Esophagus squamous epithelium (tissue), 5 donors: ENCODE measurements at regions not wholly inside any gene's neighbourhood (a gene's known extent, or its start where the extent isn't known, plus 50 kb on each side); places are given as distances from the start of the nearest gene placed in this dataset.

Source experiments
- DNase-seq: peaks from one replicate; lab custom pipeline; 2025; lab: John Stamatoyannopoulos, UW
- H3K27ac ChIP-seq, 4 donors: fragments of 200-600 bp; sonication (generic); one replicate each; pipeline ENCODE4 v1.5.1; 2016 to 2019; ENCODE audit warnings: mild to moderate bottlenecking in 1 of 4
- H3K27me3 ChIP-seq, 4 donors: fragments of 200-600 bp; sonication (generic); 1 replicate in 3 of 4; 2 replicates in 1 of 4; pipeline versions ENCODE4 v1.5.1 to v1.6.0; 2017 to 2021; ENCODE audit warnings: antibody characterized with exemption in 1 of 4
- H3K36me3 ChIP-seq, 3 donors: fragments of 200-600 bp; sonication (generic); one replicate each; pipeline ENCODE4 v1.5.1; 2016 to 2019
- H3K4me1 ChIP-seq, 3 donors: fragments of 200-600 bp; sonication (generic); one replicate each; pipeline ENCODE4 v1.5.1; 2017 to 2019
- H3K4me3 ChIP-seq, 4 donors: fragments of 200-600 bp; sonication (generic); 1 replicate in 3 of 4; 2 replicates in 1 of 4; pipeline ENCODE4 v1.5.1; 2016 to 2019; ENCODE audit warnings: mild to moderate bottlenecking in 2 of 4, moderate library complexity in 1 of 4
- H3K9me3 ChIP-seq, 3 donors: fragments of 200-600 bp; sonication (generic); one replicate each; pipeline ENCODE4 v1.5.1; 2016 to 2019
- POLR2A ChIP-seq, 4 donors: fragments of 450-650 bp; IDR thresholded peaks; one replicate each; pipeline ENCODE4 v1.6.1; 2017; ENCODE audit warnings: antibody characterized with exemption in 4 of 4, mild to moderate bottlenecking in 4 of 4, moderate library complexity in 3 of 4
- WGBS, 2 donors: methylation state at CpG; one replicate each; pipeline ENCODE4 v1.1.5; 2018; 5-methylcytosine and 5-hydroxymethylcytosine counted together
- intact Hi-C: fragments of 100-400 bp; cut with DNase I; formaldehyde crosslinking; loops from one replicate; pipeline ENCODE4 v1.15.0; 2022
- TF ChIP-seq, protein P1 (sequence below), 6 experiments: fragments of 450-650 bp in 4 of 6; fragments of 200-600 bp in 2 of 6; sonication (generic) in 2 of 6; IDR thresholded peaks; one replicate each; pipeline ENCODE4 v1.5.1; 2016 to 2019; ENCODE audit warnings: antibody characterized with exemption in 6 of 6, mild to moderate bottlenecking in 4 of 6, moderate library complexity in 4 of 6
- donor health status: DM: yes; HTN: yes; CAD: no.

DNA sequence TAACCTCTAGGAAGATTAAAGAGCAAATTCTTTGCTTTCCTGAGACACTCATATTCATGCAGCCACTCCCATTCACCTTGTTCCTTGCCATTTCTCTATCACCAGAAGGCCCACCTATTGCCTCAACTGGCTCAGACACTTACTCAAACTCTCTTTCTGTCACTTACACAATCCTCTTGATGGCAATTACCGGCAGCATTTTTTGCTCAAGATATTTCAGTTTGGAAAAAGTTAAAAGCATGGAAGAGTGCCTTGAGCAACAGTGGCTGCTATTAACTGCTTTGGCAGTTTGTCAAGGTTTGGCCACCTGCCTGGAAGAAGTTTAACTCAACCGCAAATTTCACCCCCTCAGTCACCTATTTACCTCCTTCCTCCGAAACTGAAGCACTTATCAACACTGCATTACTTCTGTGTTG lies 1104.0 kb upstream of the PIK3C3 start:
- 16 to 38% methylated on average over 3 of the region's 3 CpGs for WGBS, 2 donors

DNA sequence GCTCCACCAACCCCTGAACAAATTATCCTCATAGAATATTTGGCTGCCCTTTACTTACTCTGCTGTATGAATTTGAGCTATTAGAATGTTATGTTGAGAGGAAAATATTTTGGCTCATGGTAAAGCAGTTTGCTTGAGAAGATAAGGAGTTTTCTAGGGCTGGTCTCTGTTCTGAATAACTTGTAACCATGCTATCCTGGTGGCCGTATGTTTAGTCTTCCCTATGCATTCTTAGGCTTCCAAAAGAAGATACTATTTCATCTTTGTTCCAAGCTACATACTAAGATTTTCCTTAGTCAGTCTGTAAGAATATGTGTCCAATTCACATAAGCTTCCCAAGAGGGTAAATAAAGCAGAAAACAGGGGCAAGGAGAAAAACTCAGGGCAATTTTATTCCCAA lies 1105.1 kb upstream of the PIK3C3 start:
- intact Hi-C loops = no loop called here
- no peak overlapping the region for H3K4me3 ChIP-seq
- no peaks in the 10 kb centered on the region for H3K27me3 ChIP-seq
- no peak overlapping the region for H3K27ac ChIP-seq
- 65 to 68% methylated on average over 1 of the region's 1 CpG for WGBS, 2 donors
- H3K9me3 ChIP-seq = no peaks in the 10 kb centered on the region
- no peak for DNase-seq
- no peak for TF ChIP-seq POLR2A (IDR thresholded peaks at IDR 0.05)
- TF ChIP-seq, protein P1, sequence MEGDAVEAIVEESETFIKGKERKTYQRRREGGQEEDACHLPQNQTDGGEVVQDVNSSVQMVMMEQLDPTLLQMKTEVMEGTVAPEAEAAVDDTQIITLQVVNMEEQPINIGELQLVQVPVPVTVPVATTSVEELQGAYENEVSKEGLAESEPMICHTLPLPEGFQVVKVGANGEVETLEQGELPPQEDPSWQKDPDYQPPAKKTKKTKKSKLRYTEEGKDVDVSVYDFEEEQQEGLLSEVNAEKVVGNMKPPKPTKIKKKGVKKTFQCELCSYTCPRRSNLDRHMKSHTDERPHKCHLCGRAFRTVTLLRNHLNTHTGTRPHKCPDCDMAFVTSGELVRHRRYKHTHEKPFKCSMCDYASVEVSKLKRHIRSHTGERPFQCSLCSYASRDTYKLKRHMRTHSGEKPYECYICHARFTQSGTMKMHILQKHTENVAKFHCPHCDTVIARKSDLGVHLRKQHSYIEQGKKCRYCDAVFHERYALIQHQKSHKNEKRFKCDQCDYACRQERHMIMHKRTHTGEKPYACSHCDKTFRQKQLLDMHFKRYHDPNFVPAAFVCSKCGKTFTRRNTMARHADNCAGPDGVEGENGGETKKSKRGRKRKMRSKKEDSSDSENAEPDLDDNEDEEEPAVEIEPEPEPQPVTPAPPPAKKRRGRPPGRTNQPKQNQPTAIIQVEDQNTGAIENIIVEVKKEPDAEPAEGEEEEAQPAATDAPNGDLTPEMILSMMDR (IDR thresholded peaks at IDR 0.05) = no peak
- no peaks in the 10 kb centered on the region for H3K4me1 ChIP-seq
- H3K36me3 ChIP-seq = no peaks in the 10 kb centered on the region

More for the DNA sequence above, 1104.0 kb upstream of the PIK3C3 start:
- no peak for TF ChIP-seq POLR2A (IDR thresholded peaks at IDR 0.05)
- TF ChIP-seq, protein P1 (IDR thresholded peaks at IDR 0.05) = no peak
- intact Hi-C loops = no loop called here
- H3K27ac ChIP-seq = no peak overlapping the region
- no peak overlapping the region for H3K4me3 ChIP-seq
- no peaks in the 10 kb centered on the region for H3K4me1 ChIP-seq
- H3K36me3 ChIP-seq = no peaks in the 10 kb centered on the region
- no peaks in the 10 kb centered on the region for H3K27me3 ChIP-seq
- DNase-seq = no peak
- H3K9me3 ChIP-seq = no peaks in the 10 kb centered on the region

DNA sequence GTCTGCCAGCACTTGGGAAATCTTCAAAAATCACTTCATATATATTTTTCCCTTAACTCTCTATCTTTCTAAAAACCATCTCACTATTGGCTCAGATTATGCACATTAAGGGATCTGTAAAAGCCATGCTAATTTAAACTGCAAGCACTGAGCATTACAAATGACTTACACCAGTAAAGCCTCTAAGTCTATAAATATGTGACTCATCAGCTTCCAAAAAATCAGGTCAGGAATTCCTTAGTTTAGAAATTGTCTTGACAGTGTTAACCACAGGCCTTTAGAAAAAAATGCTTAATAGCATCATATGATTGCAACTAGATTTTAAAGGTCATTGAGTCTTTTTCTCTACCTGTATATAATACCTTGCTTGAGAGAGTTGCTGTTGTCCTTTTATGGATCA lies 1113.6 kb upstream of the PIK3C3 start:
- Histone ChIP-seq H3K27me3 (no peaks in the 10 kb centered on the region), H3K27ac (no peak overlapping the region), H3K4me3 (no peak overlapping the region), H3K9me3 (peaks cover 0 to 8% (median 0%) of the 10 kb centered on the region in 3 donors), H3K36me3 (no peaks in the 10 kb centered on the region), H3K4me1 (no peaks in the 10 kb centered on the region)
- DNase-seq = no peak
- no peak for TF ChIP-seq POLR2A (IDR thresholded peaks at IDR 0.05)
- TF ChIP-seq, protein P1 (IDR thresholded peaks at IDR 0.05) = no peak
- intact Hi-C loops = no loop called here

DNA sequence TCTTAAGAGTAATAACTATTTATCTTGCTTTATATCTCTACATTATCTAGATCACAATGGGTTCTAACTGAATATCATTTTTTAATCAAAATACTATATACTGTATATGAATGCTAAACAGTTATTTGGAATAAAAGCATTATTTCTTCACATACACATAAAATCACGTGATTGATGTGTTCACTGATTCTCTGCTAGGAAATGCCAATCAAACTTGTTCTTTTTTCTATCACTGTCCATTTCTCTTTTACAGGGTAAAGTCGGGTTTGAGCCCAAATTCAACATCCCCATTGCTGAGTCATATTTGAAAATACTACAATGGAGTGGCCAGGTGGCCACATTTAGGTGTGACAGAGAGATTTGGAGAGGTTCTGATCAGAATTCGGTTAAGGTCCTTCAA lies 1114.0 kb upstream of the PIK3C3 start:
- Histone ChIP-seq H3K27me3 (no peaks in the 10 kb centered on the region), H3K4me3 (no peak overlapping the region), H3K36me3 (no peaks in the 10 kb centered on the region), H3K4me1 (no peaks in the 10 kb centered on the region), H3K9me3 (peaks cover 0 to 8% (median 0%) of the 10 kb centered on the region in 3 donors), H3K27ac (no peak overlapping the region)
- no peak for TF ChIP-seq POLR2A (IDR thresholded peaks at IDR 0.05)
- TF ChIP-seq, protein P1 (IDR thresholded peaks at IDR 0.05) = no peak
- no peak for DNase-seq
- 44 to 56% methylated on average over 3 of the region's 3 CpGs for WGBS, 2 donors
- intact Hi-C loops = no loop called here

DNA sequence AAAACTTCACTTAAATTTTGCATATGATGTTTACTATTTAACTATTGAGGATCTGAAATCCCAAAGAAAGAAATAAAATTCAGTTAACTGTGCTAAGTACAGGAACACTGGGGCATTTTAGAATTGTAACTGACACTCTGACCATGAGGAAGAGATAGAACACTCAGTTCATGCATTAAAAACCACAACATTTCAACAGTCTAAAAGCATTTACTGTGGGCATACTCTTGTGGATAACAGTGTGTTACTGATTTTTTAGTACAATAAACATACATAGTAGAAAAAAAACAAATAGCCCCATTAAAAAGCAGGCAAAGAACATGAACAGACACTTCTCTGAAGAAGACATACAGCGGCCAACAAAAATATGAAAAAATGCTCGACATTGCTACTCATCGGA lies 1122.7 kb upstream of the PIK3C3 start:
- no peak for DNase-seq
- no peak for TF ChIP-seq POLR2A (IDR thresholded peaks at IDR 0.05)
- TF ChIP-seq, protein P1 (IDR thresholded peaks at IDR 0.05) = no peak
- H3K27me3 ChIP-seq = no peaks in the 10 kb centered on the region
- H3K27ac ChIP-seq = no peak overlapping the region
- intact Hi-C loops = no loop called here
- H3K36me3 ChIP-seq = no peaks in the 10 kb centered on the region
- WGBS, 2 donors = 78 to 94% methylated on average over 3 of the region's 3 CpGs
- H3K9me3 ChIP-seq = no peaks in the 10 kb centered on the region
- no peaks in the 10 kb centered on the region for H3K4me1 ChIP-seq
- H3K4me3 ChIP-seq = no peak overlapping the region
